Ovary (tissue), 3 donors: ENCODE measurements at regions not wholly inside any gene's neighbourhood (a gene's known extent, or its start where the extent isn't known, plus 50 kb on each side); places are given as distances from the start of the nearest gene placed in this dataset.

ENCODE experiments used
- CTCF ChIP-seq, 3 donors: fragments of 450-650 bp in 2 of 3; fragments of 200-600 bp in 1 of 3; IDR thresholded peaks; one replicate each; pipeline versions ENCODE4 v1.5.1 to v1.8.0; 2016 to 2022; ENCODE audit warnings: antibody characterized with exemption in 3 of 3, mild to moderate bottlenecking in 1 of 3
- EP300 ChIP-seq: sonication (generic); formaldehyde crosslinking; IDR thresholded peaks from one replicate; pipeline ENCODE4 v1.6.1; 2017; ENCODE audit warnings: antibody characterized with exemption
- donor health status: DM: no; HTN: no; CAD: no.

- no peak for TF ChIP-seq CTCF (IDR thresholded peaks at IDR 0.05)
- no peak for TF ChIP-seq EP300
Observed at GRCh38 chr13:55669051-55669450, 1471.7 kb upstream of the PRR20A start.
